ENCODE measurements at regions not wholly inside any gene's neighbourhood (a gene's known extent, or its start where the extent isn't known, plus 50 kb on each side); places are given as distances from the start of the nearest gene placed in this dataset.

GRCh38 chr2:12288048-12288447, 428.7 kb upstream of the TRIB2 start:
- TF ChIP-seq POLR2AphosphoS5 (IDR thresholded peaks at IDR 0.05) (no peak), CTCF (IDR thresholded peaks at IDR 0.05) (no peak), EP300 (IDR thresholded peaks at IDR 0.05) (no peak), POLR2A (IDR thresholded peaks at IDR 0.05) (no peak)
